HG02938 (cell line): ENCODE measurements at regions not wholly inside any gene's neighbourhood (a gene's known extent, or its start where the extent isn't known, plus 50 kb on each side); places are given as distances from the start of the nearest gene placed in this dataset.
"Not testable (repeated sequence)": the region's sequence is repeated elsewhere in the genome, so short reads cannot be mapped to it uniquely, and the experiment has no call there.

Experiments
- ATAC-seq: cut with Tn5 transposase; IDR thresholded peaks from one replicate; pipeline ENCODE4 v1.9.1; 2021; ENCODE audit warnings: mild to moderate bottlenecking, moderate library complexity; ENCODE audit not compliant: unreplicated experiment

- ATAC-seq: no peak
These were observed 673.8 kb downstream of the ANKRD7 start for GRCh38 chr7:118898284-118898683.

GRCh38 chr7:118902600-118902999, 678.1 kb downstream of the ANKRD7 start:
- ATAC-seq: no peak

- no peak for ATAC-seq
These were observed 683.5 kb downstream of the ANKRD7 start for GRCh38 chr7:118907911-118908527.

GRCh38 chr7:118916120-118916519, 691.6 kb downstream of the ANKRD7 start:
- not testable (repeated sequence) for ATAC-seq

GRCh38 chr7:118918556-118918955, 694.1 kb downstream of the ANKRD7 start:
- ATAC-seq: no peak

GRCh38 chr7:118938845-118939244, 714.3 kb downstream of the ANKRD7 start:
- ATAC-seq: no peak

GRCh38 chr7:118944271-118944670, 719.8 kb downstream of the ANKRD7 start:
- no peak for ATAC-seq

GRCh38 chr7:118945911-118946682, 721.6 kb downstream of the ANKRD7 start:
- no peak for ATAC-seq

GRCh38 chr7:118948508-118948907, 724.0 kb downstream of the ANKRD7 start:
- ATAC-seq: no peak

- ATAC-seq: no peak
These were observed 724.5 kb downstream of the ANKRD7 start for GRCh38 chr7:118949031-118949430.

GRCh38 chr7:118956285-118956684, 731.8 kb downstream of the ANKRD7 start:
- ATAC-seq: not testable (repeated sequence)

GRCh38 chr7:118969370-118969769, 744.9 kb downstream of the ANKRD7 start:
- ATAC-seq: no peak

- no peak for ATAC-seq
These were observed 747.2 kb downstream of the ANKRD7 start for GRCh38 chr7:118971706-118972105.

- no peak for ATAC-seq
These were observed 750.3 kb downstream of the ANKRD7 start for GRCh38 chr7:118974836-118975235.

- no peak for ATAC-seq
These were observed 770.8 kb downstream of the ANKRD7 start for GRCh38 chr7:118995350-118995749.

GRCh38 chr7:119007236-119007635, 782.7 kb downstream of the ANKRD7 start:
- ATAC-seq: no peak

- no peak for ATAC-seq
These were observed 786.1 kb downstream of the ANKRD7 start for GRCh38 chr7:119010635-119011034.

GRCh38 chr7:119026391-119026790, 801.9 kb downstream of the ANKRD7 start:
- no peak for ATAC-seq

- ATAC-seq: no peak
These were observed 804.2 kb downstream of the ANKRD7 start for GRCh38 chr7:119028736-119029135.

- ATAC-seq: not testable (repeated sequence)
These were observed 807.6 kb downstream of the ANKRD7 start for GRCh38 chr7:119032136-119032535.

GRCh38 chr7:119033641-119034040, 809.1 kb downstream of the ANKRD7 start:
- ATAC-seq: no peak

GRCh38 chr7:119037941-119038340, 813.4 kb downstream of the ANKRD7 start:
- ATAC-seq: no peak
